Stimulated activated CD4-positive, alpha-beta T cell treated with anti-CD3 and anti-CD28 coated beads, Interleukin-1b, Interleukin-23, amount 100 ng/mL, for 4 hours (primary cell): ENCODE measurements at regions not wholly inside any gene's neighbourhood (a gene's known extent, or its start where the extent isn't known, plus 50 kb on each side); places are given as distances from the start of the nearest gene placed in this dataset.

ENCODE experiments used
- DNase-seq, 2 donors: peaks; one replicate each; pipeline ENCODE4 v3.0.0-alpha.2; 2020; ENCODE audit warnings: low read depth in 2 of 2

DNA sequence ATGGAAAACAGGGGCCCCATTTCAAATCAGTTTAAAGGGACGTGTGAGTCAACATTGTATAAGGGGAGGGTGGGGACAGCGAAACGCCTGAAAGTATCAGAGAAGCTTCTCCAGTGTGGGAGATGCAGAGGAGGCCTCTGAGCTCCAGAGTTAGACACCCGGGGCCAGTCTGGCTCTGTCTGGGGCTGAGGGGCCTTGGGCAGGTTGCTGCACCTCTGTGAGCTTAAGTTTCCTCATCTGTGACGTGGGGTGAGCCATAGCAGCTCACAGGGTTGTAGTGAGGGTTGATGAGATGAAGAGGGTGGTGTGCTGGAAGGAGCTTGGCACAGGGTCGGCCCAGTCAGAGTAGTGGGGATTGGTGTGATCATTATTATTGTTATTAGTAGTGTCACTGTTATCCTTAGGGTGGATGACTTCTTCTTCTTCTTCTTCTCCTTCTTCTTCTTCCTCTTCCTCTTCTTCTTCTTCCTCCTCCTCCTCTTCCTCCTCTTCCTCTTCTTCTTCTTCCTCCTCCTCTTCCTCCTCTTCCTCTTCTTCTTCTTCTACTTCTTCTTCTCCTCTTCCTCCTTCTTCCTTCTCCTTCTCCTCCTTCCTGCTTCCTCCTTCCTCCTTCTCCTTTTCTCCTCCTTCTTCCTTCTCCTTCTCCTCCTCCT, 282.0 kb downstream of the PTPRU start:
- DNase-seq = no peak

DNA sequence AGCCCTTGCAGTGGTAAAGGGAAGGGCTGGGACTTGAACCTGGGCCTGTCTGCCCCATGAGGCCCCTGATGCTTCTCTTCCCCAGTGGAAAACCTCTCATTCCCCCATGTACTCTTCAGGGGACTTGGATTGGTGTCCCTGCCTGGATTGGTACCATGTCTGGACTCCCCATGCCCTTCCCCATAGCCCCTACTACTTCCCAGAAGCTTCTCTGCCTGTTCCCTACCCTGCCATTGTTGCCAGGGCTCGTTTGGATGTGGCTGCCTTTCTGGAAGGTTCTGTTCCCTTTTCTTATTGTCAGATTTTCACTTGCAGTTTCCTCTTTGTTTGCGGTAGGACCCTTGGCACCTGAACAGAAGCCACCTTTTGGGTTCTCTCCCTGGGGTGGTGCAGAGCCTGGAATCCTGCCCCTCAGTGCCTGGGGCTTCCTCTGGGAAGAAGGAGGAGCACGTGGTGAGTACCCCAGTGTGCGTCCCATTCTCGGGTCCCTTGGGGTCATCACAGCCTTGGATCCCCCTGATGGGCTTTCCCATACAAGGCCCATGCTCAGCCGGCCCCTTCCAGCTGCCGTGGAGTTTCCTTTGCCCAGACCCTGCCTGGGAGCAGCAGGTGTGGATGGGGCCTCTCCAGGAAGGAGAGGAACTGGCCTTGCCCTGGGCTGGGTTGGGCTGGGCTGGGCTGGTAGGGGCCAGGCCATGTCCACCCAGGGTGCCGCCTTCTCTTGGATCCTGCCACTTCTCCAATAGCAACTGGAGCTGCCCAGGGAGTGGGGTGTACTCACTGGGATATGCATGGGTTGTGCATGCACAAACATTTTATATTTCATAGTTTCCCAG, 281.1 kb downstream of the PTPRU start:
- no peak for DNase-seq

DNA sequence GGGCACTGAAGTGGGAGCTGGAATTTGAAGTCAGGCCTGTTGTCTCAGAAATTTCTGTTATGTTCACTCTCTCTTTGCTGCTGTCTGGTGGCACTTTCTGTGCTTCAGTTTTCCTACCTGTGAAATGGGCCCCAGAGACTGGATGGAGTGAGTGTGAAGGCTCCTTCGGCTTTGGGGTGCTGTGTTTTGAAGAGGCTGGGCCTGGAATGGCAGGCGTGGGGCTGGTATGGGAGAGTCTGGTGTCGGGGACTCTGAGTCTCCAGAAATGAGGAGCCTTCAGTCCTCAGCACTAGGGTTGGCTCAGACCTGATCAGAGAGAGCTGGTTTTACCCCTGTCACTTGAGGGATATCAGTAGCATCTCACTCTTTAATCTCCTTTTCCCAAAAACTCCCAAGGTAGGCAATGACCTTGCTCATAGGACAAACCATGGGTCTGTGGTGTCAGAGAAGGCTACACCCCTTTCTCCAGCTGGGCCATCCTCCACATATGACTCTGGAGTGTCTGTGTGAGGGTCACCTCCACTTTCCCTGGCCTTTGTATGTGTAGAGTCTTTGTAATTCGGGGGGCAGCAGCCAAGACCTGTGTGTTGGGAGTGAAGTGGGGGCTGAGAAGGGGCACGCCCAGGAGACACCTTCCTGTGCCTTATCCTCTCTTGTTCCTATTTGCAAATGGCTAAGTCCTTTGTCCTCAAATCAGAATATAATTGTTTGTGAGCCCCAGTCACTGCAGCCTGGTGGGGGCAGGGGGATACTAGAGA, 279.9 kb downstream of the PTPRU start:
- no peak for DNase-seq

DNA sequence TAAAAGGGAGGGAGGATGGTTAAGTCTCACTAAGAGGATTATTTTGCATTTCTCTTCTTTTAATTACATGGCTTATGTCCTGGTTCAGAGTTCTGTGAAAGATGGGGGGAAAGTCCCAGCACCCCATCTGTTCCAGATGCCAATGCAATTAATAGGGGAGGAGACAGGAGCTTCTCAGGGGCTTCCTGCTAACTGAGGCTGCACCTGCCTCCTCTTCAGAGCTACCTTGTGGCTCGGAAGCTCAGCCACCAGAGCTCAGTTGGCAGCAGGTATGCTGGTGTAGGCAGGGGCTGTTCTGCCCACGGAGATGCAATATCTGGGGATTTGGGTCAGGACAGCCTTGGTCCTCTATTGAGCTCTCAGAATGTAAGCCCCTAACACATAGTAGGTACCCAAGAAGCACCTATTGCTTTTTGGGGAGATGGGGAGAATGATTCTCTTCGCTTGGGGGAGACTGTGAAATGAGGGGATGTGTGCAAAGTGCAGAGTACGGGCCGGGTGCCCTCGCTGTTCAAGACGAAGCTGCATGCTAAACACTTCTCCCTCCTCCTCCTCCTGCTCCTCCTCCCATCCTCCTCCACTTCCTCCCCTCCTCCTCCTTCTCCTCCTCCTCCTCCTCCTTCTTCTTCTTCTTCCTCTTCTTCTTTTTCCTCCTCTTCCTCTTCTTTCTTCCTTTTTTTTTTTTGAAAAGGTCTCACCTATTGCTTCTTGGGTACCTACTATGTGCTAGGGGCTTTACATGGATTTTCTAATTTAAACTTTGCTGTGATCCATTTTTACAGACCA, 279.0 kb downstream of the PTPRU start:
- DNase-seq = no peak

DNA sequence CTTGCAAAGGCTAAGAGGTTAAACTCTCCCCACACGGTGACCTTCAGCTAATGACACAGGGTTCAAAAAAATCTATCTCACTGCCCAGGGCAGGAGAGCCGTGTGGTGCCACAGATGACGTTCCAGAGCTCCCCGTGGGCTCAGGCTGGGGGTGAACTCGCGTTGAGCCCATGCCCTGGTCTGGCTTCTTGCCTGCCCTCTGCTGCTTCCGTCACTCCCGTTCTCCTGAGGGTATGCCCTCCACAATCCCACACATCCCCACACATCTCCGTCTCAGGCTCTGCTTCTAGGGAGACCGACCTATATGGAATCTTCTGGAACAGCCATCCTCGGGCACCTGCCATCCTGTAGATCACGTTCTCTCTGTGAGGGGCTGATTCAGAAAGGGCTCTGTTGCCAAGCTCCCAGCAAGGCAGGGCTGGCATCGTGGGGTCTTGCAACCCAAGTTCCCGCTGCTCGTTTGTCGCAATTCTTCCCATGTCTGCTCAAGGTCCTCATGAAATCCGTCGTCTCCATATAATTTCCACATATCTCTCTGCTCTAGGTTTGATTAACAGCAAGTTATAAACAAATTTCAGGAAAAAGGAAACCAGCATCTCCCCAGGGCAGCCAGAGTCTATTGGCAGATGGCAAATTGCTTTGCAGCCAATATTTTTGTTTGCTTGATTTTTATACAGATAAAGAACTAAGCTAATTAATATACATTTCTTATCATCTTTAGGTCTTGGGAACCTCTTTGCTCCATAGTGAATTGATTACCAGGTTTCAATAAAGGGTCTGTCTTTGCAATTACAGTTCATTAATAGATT, 278.2 kb downstream of the PTPRU start:
- no peak for DNase-seq

DNA sequence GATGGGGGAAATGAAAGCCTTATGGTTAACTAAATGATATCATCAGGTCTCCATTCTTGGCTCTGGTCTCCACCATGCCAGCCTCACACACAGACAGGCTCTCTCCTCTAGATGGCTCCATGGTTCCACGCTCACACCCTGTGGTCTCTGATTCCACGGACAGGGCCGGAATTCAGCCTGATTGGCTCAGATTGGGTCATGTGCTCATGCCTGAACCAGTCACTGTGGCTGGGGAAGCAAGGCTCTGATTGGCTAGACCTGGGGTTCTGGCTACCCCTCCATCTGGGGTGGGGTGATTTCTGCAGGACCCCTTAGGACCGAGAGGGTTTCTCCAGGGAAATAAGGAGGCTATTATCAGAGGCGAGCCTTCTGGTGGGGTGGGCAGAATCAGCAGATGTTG, 277.0 kb downstream of the PTPRU start:
- no peak for DNase-seq

DNA sequence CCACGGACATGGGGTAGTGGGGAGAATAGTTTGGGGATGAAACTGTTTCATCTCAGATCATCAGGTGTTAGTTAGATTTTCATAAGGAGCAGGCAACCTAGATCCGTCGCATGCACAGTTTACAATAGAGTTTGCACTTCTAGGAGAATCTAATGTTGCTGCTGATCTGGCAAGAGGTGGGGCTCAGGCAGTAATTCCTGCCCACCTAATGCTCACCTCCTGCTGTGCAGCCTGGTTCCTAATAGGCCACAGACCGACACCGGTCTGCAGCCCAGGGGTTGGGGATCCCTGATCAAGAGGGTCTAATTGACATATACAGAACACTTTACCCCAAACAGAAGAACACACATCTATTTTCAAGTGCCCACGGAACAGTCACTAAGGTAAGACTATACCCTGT, 275.1 kb downstream of the PTPRU start:
- no peak for DNase-seq

DNA sequence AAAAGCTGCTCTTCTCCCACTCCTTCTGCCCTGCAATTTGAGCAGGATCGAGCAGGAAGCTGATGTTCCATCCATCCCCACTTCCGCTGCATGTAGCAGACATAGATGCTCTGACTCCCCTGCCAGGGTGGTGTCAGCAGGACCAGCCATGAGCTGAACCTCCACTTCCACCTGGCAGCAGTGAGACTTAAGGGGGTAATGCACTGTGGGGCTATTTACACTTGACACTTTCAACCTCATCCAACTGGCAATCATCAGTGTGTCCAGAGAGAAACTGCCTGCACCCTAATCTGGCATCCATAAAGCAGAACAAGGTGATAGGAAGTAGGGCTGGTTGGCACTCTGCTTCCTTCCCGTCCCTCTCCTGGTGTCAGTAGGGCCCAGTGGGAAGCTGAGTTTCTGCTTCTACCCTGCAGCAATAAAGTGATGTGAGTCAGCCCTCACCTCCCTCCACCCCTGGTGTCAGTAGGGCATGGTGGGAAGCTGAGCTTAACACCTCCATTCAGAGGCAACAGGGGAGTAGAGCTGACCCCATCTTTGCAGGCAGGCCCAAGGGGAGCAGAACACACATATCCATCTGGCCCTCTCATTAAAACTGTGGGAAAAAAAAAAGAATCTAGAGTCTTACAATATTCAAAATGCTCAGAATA, 272.3 kb downstream of the PTPRU start:
- DNase-seq = no peak

DNA sequence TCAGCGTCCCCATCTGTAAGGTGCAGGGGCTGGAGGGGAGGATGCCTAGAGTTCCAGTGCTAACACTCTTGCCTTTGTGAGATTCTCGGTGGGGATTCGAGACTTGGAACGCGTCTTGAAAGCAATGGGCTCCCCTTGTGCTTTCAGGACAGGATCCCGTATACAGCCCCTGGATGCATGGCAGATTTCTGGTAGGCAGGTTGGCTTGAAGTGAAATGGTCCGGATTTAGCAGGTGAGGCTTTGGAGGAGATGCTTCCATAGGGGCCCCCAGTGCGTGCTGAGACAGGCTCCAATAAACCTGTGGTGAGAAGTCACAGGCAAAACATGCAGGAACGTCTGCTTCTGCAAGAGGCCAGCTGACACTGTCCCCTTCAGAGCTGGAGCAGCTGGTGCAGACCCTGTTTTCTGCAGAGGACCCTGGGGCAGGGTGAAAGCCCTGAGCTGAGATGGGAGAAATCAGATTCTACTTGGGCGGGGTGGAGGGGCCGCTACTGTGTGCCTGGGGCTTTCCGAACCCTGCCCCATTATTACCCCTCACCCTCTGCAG, 270.4 kb downstream of the PTPRU start:
- no peak for DNase-seq

DNA sequence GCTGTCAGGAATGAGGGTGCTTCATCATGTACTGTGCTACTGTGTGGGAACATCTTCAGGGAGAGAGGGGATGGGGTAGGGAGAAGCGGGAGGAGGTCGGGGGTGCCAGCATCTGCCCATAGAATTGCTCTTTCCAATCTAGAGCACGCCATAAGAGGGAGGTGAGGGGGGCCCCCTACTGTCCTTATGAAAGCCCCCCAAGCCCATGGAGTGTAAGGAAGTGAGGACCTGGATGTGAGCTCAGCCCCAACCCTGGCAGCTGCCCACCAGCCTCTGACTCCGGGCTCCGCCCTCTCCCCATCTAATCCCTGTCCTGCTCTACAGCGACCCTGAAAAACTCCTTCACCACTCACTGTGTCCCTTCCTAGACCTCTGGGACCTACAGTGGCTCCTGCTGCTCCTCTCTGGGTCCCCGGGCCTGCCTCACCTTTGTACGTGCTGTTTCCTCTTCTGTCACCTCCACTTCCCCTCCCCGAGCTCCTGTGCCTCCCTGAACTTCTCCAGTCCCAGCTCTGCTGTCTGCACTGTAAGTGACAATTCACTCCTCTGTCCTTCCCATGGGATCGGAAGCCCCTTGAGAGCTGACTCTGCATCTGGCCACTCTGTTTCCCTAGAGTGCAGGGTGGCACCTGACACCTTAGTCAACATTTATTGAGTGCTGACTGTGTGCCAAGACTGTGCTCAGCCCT, 269.4 kb downstream of the PTPRU start:
- DNase-seq = no peak

DNA sequence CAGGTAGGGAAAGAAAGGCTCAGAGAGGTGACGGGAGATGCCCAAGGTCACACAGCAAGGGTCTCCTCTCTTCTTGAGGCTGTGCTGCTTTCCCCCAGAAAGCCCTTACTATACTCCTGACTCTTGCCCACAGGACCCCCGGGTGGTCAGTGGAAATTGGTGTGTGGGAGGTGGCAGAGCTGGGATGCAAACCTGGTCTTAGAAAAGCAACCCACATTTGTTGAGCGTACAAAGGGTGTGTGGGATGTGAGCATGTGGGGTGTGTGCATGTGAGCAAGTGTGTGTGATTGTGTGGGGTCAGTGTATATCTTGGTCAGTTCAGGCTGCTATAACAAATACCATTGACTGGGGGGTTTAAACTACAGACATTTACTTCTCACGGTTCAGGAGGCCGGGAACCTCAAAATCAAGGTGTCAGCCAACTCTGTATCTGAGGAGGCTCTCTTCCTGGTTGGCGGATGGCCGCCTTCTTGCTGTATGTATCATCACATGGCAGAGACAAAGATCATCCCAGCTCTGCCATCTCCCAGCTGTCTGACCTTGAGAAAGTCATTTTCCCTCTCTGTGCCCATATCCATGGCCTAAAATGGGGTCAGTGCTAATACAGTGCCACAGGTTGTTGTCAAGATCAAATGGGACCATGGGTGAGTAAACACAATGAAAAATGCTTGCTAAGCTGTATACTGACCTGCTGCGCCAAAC, 268.5 kb downstream of the PTPRU start:
- DNase-seq = no peak

DNA sequence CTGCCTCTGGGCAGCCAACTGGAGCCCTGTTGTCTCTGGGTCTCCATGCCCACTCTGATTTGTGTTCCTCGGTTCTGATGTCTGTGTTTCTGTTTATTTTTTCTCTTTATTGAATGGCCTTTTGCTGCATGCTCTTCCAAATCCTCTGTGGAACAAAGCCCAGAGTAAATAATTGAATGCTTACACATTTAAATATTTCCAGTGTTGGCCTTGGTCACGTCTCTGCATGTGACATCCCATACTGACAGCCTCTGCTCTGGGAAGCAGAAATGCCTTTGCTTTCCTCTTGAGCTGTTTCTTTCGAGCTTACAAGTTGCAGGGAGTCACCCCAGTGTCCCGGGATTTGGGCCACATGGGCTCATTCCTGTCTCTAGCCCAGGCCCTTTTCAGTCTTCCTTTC, 267.9 kb downstream of the PTPRU start:
- no peak for DNase-seq

DNA sequence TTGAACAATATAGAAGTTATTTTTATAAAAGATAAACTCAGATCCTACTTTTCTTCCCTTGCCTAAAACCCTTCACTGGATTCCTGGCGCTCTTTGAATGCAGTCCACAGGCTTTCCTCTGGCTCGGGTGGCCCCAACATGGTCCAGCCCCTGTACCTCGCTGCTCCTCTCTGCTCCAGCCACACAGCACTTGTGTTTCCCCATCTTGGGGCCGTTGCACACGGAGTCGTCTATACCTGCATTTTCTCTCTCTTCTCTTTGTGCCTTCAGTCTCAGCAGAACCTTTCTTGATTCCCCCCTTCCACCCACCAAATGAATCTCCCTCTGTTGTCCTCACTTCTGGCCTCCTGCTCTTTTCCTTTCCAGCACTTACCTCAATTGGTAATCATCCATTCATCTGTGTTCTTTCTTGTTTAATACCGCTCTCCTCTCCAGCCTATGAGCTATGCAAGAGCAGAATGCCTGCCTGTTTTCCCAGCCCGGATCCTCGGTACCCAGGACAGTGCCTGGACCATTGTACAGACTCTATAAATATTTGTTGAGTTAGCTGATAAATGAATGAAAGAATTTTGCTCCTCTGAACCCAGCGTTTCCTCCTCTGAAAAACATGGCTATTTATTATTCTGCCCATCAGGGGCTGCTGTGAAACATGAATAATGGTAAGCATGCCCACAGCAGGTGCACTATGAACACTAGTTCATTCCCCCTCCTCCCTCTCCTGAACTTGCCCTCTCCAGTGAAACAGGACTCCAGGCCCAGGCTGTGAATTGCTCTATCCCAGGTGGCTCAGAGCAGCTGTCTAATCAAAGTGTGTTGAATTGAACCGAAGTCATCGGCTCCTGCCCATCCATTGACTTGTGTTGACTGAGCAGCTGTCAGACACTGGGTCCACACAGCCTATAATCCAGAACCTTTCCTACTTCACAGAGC, 266.9 kb downstream of the PTPRU start:
- no peak for DNase-seq

DNA sequence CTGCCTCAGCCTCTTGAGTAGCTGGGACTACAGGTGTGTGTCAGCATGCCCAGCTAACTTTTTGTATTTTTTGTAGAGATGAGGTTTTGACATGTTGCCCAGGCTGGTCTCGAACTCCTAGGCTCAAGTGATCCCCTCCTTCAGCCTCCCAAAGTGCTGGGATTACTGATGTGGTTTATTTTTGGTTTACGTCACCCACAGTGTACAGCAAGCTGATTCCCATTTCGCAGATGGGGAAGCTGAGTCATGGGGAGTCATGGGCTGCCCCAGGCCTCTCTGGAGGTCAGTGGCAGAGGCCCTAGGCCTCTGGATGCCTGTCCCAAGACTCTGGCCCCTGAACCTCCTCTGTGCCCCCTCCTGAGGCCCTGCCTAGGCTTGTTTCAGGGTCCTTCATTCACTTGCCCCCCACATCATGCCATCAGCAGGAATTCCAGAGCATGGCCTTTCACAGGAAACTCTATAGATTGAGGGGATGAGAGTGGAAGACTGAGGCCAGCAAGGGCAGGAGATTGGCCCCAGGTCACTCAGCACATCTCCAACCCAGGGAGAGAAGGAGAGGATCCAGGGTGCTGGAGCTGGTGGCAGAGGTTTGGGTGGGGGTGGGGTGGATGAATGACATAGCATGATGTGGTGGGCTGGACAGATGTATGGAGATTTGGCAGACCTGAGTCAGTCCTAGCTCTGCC, 266.0 kb downstream of the PTPRU start:
- DNase-seq = no peak

DNA sequence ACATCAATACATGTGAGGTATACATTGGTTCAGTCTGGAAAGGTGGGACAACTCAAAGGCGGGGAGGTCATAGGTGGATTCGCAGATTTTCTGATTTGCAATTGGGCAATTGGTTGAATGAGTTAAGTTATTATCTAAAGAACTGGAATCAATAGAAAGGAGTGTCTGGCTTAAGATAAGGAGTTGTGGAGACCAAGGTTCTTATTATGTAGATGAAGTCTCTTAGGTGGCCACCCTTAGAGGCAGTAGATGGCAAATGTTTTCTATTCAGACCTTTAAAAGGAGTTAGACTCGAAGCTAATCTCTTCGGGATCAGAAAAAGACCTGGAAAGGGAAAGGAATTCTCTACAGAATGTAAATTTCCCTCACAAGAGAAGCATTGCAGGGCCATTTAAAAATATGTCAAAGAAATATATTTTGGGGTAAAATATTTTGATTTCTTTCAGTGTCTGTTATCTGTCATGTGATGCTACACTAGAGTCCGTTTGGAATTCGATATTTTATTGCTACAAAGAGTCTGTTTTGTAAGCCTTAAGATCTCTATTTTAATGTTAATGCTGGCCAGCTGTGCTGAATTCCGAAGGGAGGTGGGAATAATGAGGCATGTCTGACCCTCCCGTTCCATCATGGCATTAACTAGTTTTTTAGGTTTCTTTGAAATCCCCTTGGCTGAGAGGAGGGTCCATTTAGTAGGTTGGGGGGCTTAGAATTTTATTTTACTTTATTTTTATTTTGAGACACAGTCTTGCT, 265.1 kb downstream of the PTPRU start:
- no peak for DNase-seq

DNA sequence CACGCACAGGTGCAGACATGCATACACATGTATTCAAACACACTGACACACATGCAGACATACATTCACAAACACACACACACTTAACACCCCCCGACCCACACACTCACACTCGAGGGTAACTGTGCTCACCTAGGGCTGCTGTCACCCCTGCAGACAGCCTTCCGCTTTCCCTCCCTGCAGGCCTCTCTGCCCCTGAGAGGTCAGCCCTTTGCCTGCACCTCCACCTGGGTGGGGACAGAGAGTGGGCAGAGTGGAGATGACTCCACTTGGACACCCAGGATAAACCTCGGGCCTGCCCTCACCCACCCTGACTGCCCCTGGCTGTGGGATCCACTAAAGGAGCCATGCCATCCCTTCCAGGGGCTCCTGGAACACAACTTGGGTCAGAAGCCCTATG, 264.3 kb downstream of the PTPRU start:
- DNase-seq = no peak

DNA sequence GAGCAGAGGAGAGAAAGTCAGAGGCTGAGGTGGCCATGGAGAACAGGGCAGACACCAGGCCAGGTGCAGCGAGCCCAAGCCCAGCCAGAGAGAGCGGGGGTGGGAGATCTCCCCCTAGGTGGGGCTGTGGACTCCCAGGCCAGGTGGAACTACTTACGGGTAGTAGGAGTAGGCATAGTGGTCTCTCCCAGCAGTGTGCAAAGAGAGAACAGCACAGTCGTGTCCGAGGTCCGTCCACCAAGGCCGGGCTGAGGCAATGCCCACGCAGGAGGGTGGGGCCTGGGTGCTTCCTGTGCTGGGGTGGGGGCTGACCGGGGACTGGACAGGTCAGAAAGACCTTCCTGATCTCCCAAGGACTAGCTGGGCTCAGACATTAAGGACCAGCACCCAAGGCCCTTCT, 263.7 kb downstream of the PTPRU start:
- no peak for DNase-seq
